Progenitor cell of endocrine pancreas (in vitro differentiated cells): ENCODE measurements at regions not wholly inside any gene's neighbourhood (a gene's known extent, or its start where the extent isn't known, plus 50 kb on each side); places are given as distances from the start of the nearest gene placed in this dataset.

Source experiments
- DNase-seq: peaks from one replicate; pipeline ENCODE4 v3.0.0; 2021; ENCODE audit warnings: low spot score; ENCODE audit not compliant: unreplicated experiment
- H3K27ac Mint-ChIP-seq: 2 replicates; pipeline ENCODE4 v1.8.0; 2021; ENCODE audit warnings: mild to moderate bottlenecking, moderate library complexity, mixed read lengths
- H3K27me3 Mint-ChIP-seq: 2 replicates; pipeline ENCODE4 v1.8.0; 2021; ENCODE audit warnings: mixed read lengths
- H3K36me3 Mint-ChIP-seq: 2 replicates; pipeline ENCODE4 v1.8.0; 2022; ENCODE audit warnings: mixed read lengths; ENCODE audit not compliant: insufficient read depth
- H3K4me1 Mint-ChIP-seq: 2 replicates; pipeline ENCODE4 v1.8.0; 2021; ENCODE audit warnings: low read depth, mixed read lengths
- H3K4me3 Mint-ChIP-seq: 2 replicates; pipeline ENCODE4 v1.8.0; 2021; ENCODE audit warnings: low read depth, mild to moderate bottlenecking, moderate library complexity, mixed read lengths
- H3K9me3 Mint-ChIP-seq: 2 replicates; pipeline ENCODE4 v1.8.0; 2021; ENCODE audit warnings: low read depth, mixed read lengths
- TF ChIP-seq, protein P1 (sequence below): fragments of 200-600 bp; sonication (generic); IDR thresholded peaks from one replicate; pipeline ENCODE4 v1.5.0; 2021; ENCODE audit warnings: antibody characterized with exemption, mild to moderate bottlenecking; ENCODE audit not compliant: unreplicated experiment

DNA sequence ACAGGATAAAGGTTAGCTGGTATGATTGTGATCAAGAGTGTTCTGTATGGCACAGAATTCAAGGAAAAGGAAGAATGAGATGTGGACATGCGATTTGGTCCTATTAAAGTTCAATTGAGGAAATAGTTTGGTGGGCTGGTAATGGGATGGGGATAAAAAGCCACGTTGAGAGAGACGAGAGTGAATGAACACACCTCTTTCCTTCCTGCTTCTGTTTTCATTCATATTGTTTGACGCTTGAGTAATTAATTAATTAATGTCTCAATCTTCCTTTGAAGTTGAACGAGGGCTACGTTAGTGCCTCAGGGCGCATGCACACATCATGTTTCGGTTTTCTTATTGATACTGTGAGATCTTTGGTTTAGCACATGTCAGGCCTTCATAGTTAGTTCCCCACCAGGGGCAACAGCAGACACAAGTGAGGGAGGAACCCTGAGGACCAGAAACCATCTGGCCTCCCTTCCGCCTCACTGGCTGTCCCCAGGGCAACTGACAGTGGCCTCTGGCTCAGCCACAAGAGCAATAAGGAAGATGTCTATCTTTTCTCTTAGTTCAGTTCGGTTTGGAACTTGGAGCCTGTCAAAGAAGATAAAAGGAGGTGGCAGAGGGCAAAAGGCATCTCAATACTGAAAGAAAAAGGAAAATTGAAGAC lies 116.0 kb downstream of the LIPG start:
- no peaks in the 10 kb centered on the region for H3K36me3 Mint-ChIP-seq

DNA sequence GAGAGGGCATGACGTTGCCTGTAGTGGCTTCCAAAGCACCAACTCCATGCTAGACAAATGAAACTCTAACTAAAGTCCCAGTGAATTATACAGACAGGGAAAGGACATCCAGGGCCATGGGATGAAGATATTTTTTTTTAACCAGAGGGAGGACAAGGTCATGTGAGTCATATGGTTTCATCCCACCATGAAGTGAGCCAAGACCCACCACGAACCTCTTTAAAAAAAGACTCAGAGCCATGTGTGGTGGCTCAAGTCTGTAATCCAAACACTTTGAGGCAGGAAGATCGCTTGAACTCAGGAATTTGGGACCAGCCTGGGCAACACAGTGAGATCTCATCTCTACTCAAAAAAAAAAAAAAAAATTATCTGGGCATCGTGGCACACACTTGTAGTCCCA lies 115.2 kb downstream of the LIPG start:
- Mint-ChIP-seq H3K27ac (no peak overlapping the region), H3K36me3 (no peaks in the 10 kb centered on the region), H3K27me3 (peaks cover 13% of the 10 kb centered on the region), H3K9me3 (no peaks in the 10 kb centered on the region), H3K4me3 (no peak overlapping the region), H3K4me1 (no peaks in the 10 kb centered on the region)
- TF ChIP-seq, protein P1, sequence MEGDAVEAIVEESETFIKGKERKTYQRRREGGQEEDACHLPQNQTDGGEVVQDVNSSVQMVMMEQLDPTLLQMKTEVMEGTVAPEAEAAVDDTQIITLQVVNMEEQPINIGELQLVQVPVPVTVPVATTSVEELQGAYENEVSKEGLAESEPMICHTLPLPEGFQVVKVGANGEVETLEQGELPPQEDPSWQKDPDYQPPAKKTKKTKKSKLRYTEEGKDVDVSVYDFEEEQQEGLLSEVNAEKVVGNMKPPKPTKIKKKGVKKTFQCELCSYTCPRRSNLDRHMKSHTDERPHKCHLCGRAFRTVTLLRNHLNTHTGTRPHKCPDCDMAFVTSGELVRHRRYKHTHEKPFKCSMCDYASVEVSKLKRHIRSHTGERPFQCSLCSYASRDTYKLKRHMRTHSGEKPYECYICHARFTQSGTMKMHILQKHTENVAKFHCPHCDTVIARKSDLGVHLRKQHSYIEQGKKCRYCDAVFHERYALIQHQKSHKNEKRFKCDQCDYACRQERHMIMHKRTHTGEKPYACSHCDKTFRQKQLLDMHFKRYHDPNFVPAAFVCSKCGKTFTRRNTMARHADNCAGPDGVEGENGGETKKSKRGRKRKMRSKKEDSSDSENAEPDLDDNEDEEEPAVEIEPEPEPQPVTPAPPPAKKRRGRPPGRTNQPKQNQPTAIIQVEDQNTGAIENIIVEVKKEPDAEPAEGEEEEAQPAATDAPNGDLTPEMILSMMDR = no peak
- DNase-seq = no peak

More for the DNA sequence above, 116.0 kb downstream of the LIPG start:
- H3K4me1 Mint-ChIP-seq = no peaks in the 10 kb centered on the region
- TF ChIP-seq, protein P1 = no peak
- no peak for DNase-seq
- no peaks in the 10 kb centered on the region for H3K9me3 Mint-ChIP-seq
- H3K27me3 Mint-ChIP-seq = peaks cover 11% of the 10 kb centered on the region
- H3K4me3 Mint-ChIP-seq = no peak overlapping the region
- H3K27ac Mint-ChIP-seq = no peak overlapping the region

DNA sequence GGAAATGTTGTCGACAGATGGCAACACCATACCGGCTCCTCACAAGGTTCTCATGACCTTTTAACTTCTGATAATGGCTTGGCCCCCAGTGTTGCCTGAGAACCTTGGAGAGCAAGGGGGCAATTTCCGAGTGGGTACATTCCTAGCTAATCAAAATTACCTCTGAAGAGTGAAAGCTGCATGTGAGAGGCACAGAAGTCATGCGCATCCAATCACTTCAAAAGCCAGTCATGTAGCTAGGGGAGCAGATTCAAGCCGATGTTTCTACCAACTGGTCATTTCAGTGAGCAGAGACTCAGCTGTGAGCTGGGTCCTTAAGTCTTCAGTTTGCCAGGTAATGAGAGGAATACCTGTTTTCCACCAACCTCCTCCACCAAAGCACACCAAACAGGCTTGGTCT lies 111.4 kb downstream of the LIPG start:
- Mint-ChIP-seq H3K9me3 (no peaks in the 10 kb centered on the region), H3K4me1 (no peaks in the 10 kb centered on the region), H3K27me3 (peaks cover 23% of the 10 kb centered on the region), H3K27ac (no peak overlapping the region), H3K4me3 (no peak overlapping the region), H3K36me3 (no peaks in the 10 kb centered on the region)
- TF ChIP-seq, protein P1 = no peak
- no peak for DNase-seq

DNA sequence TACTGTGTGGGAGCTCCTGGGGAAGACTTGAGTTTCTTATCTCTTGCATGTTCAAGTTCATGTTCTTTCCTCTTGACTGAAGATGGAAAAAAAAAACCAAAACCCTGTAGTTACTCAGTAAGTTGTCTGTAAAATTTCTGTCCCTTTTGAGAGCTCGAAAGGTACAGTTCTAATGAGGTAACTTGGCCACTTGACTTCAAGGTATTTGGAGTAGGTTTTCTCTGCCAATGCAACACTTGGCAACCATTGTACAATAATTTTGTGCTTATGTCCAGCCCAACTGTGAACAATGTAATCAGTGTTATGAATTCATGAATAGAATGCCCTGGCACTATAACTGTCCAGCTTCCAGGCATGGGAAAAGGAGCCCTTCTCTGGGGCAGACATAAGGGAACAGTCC lies 111.0 kb downstream of the LIPG start:
- no peak overlapping the region for H3K4me3 Mint-ChIP-seq
- H3K27me3 Mint-ChIP-seq = peaks cover 21% of the 10 kb centered on the region
- H3K4me1 Mint-ChIP-seq = no peaks in the 10 kb centered on the region
- no peak for DNase-seq
- H3K27ac Mint-ChIP-seq = no peak overlapping the region
- no peaks in the 10 kb centered on the region for H3K9me3 Mint-ChIP-seq
- TF ChIP-seq, protein P1 = no peak
- H3K36me3 Mint-ChIP-seq = no peaks in the 10 kb centered on the region

DNA sequence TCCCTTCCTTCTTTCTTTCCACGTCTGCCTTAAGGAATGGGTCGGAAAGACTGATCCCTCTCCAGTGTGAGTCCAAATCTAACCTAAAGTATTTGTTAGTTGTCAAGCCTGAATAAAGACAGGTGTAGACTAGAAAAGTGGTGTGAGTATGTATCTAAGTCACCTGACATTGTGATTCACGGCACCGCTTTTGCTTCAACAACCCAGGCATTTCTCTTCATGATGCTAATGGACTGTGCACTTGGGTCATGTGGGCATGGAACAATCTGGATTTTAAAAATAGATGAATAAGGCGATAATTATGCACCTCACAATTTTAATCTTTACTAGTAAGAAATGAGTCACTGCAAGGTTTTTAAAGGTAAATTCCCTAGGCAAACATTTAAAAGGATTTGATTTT lies 107.5 kb downstream of the LIPG start:
- Mint-ChIP-seq H3K9me3 (no peaks in the 10 kb centered on the region), H3K27me3 (peaks cover 30% of the 10 kb centered on the region), H3K27ac (no peak overlapping the region), H3K36me3 (no peaks in the 10 kb centered on the region), H3K4me1 (peaks cover 3% of the 10 kb centered on the region), H3K4me3 (no peak overlapping the region)
- TF ChIP-seq, protein P1 = no peak
- no peak for DNase-seq
